WTC11 (cell line): ENCODE measurements at regions not wholly inside any gene's neighbourhood (a gene's known extent, or its start where the extent isn't known, plus 50 kb on each side); places are given as distances from the start of the nearest gene placed in this dataset.

Source experiments
- CREB1 ChIP-seq: sonication (generic); formaldehyde crosslinking; IDR thresholded peaks from 2 replicates; pipeline ENCODE4 v1.8.0; 2023; ENCODE audit warnings: mild to moderate bottlenecking, missing genetic modification reagents
- CTCF ChIP-seq: fragments of 200-600 bp; IDR thresholded peaks from 2 replicates; pipeline ENCODE4 v1.8.0; 2022; ENCODE audit warnings: antibody characterized with exemption
- E2F1 ChIP-seq: sonication (generic); formaldehyde crosslinking; IDR thresholded peaks from 2 replicates; pipeline ENCODE4 v1.8.0; 2022; ENCODE audit warnings: mild to moderate bottlenecking, missing genetic modification reagents
- E2F4 ChIP-seq: sonication (generic); formaldehyde crosslinking; IDR thresholded peaks from 2 replicates; pipeline ENCODE4 v1.8.1; 2022; ENCODE audit warnings: low read depth, mild to moderate bottlenecking, moderate library complexity, missing genetic modification reagents, borderline replicate concordance
- FOXP4 ChIP-seq: sonication (generic); formaldehyde crosslinking; IDR thresholded peaks from 2 replicates; pipeline ENCODE4 v1.8.0; 2022; ENCODE audit warnings: mild to moderate bottlenecking, missing genetic modification reagents
- MAX ChIP-seq: sonication (generic); formaldehyde crosslinking; IDR thresholded peaks from 2 replicates; pipeline ENCODE4 v1.8.0; 2022; ENCODE audit warnings: mild to moderate bottlenecking, missing genetic modification reagents
- MLX ChIP-seq: sonication (generic); formaldehyde crosslinking; IDR thresholded peaks from 2 replicates; pipeline ENCODE4 v1.8.1; 2023; ENCODE audit warnings: mild to moderate bottlenecking, missing genetic modification reagents, moderate library complexity
- NFYB ChIP-seq: sonication (generic); formaldehyde crosslinking; conservative IDR thresholded peaks from 2 replicates; pipeline ENCODE4 v1.8.0; 2022; ENCODE audit warnings: low read depth, missing genetic modification reagents
- TCF7 ChIP-seq: sonication (generic); formaldehyde crosslinking; IDR thresholded peaks from 2 replicates; pipeline ENCODE4 v1.8.0; 2022; ENCODE audit warnings: mild to moderate bottlenecking, low read depth, missing genetic modification reagents, moderate library complexity
- USF2 ChIP-seq: sonication (generic); formaldehyde crosslinking; IDR thresholded peaks from 2 replicates; pipeline ENCODE4 v1.8.1; 2023; ENCODE audit warnings: mild to moderate bottlenecking, missing genetic modification reagents, moderate library complexity
- ZBTB43 ChIP-seq: sonication (generic); formaldehyde crosslinking; IDR thresholded peaks from 2 replicates; pipeline ENCODE4 v1.8.1; 2023; ENCODE audit warnings: mild to moderate bottlenecking, missing genetic modification reagents

GRCh38 chr9:24242576-24242975, 303.1 kb downstream of the IZUMO3 start:
- TF ChIP-seq CREB1 (CRISPR knock-in tag) (no peak), CTCF (no peak), NFYB (CRISPR knock-in tag) (no peak), E2F4 (CRISPR knock-in tag) (no peak), ZBTB43 (CRISPR knock-in tag) (no peak), MLX (no peak), MAX (CRISPR knock-in tag) (no peak), FOXP4 (no peak), E2F1 (CRISPR knock-in tag) (no peak), USF2 (CRISPR knock-in tag) (no peak), TCF7 (CRISPR knock-in tag) (no peak)
